GM12891 (cell line): ENCODE measurements at regions not wholly inside any gene's neighbourhood (a gene's known extent, or its start where the extent isn't known, plus 50 kb on each side); places are given as distances from the start of the nearest gene placed in this dataset.

ENCODE experiments used
- POLR2A ChIP-seq: IDR thresholded peaks from 2 replicates; pipeline ENCODE4 v1.6.1; 2011; ENCODE audit warnings: low read depth, low read length, control low read depth
- POLR2AphosphoS5 ChIP-seq: IDR thresholded peaks from 2 replicates; pipeline ENCODE4 v1.6.1; 2011; ENCODE audit warnings: low read depth, low read length, control low read depth
- POU2F2 ChIP-seq: IDR thresholded peaks from 2 replicates; pipeline ENCODE4 v1.6.1; 2011; ENCODE audit warnings: low read depth, mild to moderate bottlenecking, control low read depth, low read length, moderate library complexity
- SPI1 ChIP-seq: IDR thresholded peaks from 2 replicates; pipeline ENCODE4 v1.6.1; 2011; ENCODE audit warnings: low read depth, low read length, control low read depth
- TAF1 ChIP-seq: IDR thresholded peaks from 2 replicates; pipeline ENCODE4 v1.6.1; 2011; ENCODE audit warnings: low read depth, low read length, control low read depth

DNA sequence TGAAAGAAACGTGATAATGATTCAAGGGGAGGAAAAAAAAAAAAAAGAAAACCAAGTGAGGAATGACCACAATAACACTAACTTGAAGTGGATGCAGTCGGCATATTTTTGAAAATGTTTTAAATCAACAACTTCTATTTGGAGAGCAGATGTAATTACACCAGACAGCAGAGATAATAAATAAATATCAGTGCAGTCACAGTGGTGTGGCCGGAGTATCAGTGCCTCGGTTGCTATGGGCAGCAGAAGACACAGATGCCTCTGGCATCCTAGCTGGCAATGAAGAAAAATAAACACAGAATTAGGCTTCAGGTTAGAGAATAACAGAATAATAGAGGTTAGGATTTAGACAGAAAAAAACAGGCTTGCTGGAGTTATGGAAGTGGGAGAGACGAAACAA, 888.3 kb downstream of the LTN1 start:
- TF ChIP-seq SPI1 (no peak), POLR2AphosphoS5 (no peak), POLR2A (no peak), TAF1 (no peak), POU2F2 (no peak)
